ENCODE measurements at regions not wholly inside any gene's neighbourhood (a gene's known extent, or its start where the extent isn't known, plus 50 kb on each side); places are given as distances from the start of the nearest gene placed in this dataset.
"Not testable (repeated sequence)": the region's sequence is repeated elsewhere in the genome, so short reads cannot be mapped to it uniquely, and the experiment has no call there.

DNA sequence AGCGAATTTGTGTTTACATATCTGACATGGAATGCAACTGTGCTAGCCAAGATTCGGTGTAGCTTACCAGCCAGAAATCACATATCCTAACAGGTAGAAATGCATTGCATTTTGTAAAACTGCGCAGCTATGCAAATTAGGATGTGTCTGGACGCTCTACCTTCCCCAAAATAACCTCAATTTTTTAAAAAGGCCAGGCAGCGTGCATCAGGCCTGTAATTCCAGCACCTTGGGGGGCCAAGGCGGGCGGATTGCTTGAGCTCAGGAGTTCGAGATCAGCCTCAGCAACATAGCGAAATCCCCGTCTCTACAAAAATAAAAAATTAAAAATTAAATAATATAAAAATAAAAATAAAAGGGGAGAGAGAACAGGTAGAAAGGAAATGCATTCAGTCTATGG lies 305.0 kb downstream of the TYW1 start:
- DNase-seq (ENCODE audit: low read depth): no peak

DNA sequence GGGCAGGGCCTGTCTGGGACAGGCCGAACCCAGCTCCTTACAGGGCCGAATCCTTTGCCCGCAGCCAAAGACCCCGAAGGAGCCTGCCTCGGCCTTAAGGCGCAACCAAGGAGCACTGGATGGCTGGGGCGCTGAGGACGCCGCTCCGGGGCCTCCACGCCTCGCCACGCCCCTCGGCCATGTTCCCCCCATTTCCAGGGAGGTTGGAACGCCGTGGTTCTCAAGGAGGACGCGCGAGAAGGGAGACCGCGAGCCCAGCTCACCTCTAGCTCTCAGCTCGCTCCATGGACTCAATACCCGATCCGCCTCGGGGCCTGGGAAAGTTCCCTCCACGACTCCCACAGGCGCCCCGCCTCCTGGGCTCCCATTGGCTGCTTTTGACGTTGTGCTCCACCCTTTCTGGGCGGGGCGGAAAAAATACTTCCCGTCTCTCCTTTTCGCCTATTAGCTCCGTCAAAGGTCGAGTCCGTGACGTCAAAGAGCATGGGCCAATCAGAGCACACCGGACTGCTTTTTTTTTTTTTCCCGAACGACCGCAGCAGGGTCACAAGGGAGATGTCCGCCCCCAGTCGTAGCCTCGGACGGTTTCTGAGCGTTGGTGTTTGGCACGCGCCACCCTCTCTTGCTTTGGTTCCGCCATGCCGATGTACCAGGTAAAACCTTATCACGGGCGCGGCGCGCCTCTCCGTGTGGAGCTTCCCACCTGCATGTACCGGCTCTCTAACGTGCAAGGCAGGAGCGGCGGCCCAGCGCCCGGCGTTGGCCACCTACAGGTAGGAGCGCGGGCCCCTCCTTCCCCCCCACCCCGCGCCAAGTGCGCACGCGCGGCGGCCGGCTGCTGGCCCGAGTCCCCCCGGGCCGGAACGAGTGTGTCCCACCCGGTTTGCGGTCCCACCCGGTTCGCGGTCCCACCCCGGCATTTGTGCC lies 305.7 kb downstream of the TYW1 start:
- DNase-seq (ENCODE audit: low read depth): peak; percentile 98

DNA sequence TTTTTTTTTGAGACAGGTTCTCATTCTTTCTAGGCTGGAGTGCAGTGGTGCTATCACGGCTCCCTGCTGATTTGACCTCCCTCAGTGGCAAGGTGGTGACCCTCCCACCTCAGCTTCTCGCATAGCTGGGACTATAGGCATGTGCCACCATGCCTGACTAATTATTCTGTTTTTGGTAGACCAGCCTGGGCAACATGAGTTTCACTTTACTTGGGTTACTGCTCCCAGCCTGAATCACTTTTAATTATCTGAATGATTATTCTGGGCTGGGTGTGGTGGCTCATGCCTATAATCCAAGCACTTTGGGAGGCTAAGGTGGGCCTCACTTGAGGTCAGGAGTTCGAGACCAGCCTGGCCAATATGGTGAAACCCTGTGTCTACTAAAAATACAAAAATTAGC lies 308.2 kb downstream of the TYW1 start:
- not testable (repeated sequence) for DNase-seq (ENCODE audit: low read depth)

DNA sequence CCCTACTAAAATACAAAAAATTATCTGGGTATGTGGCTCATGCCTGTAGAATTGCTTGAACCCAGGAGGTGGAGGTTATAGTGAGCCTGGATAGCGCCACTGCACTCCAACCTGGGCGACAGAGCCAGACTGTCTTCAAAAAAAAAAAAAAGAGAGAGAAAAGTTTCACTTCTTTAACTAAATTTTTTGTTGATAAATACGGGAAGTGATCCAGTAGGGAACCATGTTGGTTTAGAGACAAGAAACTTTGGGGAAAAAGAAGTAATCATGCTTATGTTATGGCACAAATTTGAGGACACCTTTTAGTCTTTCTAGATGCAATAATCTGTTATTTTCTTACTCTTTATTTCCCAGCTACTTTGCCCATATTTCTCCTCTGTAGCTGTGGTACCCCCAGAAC lies 309.7 kb downstream of the TYW1 start:
- no peak for DNase-seq (ENCODE audit: low read depth)

DNA sequence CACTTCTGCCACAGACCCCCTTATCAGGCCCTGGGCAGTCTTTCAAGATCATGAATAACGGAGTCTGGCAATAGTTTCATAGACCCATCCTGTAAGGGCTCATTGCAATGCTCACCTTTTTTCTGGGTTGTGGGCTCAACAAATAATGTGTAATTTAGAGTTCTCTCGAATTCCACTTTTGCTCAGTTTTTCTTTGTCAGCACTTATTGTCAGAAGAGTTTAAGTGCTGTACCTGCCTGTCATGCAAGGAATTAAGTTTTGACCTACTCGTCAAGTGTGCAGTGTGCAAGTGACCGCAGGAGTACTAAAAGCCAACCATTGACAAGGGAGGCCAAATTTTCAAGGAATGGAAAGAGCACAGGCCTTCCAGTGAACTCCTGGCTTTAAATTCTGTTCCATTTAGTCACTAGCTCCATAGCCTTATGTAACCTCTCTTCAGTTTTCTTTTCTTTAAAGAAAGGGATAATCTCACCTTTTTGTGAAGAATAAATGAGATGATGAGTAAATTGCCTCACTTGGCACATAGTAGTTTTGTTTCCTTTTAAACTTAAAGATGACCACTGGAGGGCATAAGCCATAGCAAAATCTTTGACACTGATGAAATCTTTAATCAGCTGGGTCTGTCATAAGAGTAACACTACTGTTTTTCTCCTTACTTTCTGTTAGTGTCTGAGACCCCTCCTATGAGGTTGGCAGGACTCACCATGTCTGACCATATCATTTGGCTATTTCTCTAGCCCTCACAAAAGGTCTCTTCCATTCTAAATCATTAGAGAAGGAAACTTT lies 313.3 kb downstream of the TYW1 start:
- DNase-seq (ENCODE audit: low read depth): no peak

DNA sequence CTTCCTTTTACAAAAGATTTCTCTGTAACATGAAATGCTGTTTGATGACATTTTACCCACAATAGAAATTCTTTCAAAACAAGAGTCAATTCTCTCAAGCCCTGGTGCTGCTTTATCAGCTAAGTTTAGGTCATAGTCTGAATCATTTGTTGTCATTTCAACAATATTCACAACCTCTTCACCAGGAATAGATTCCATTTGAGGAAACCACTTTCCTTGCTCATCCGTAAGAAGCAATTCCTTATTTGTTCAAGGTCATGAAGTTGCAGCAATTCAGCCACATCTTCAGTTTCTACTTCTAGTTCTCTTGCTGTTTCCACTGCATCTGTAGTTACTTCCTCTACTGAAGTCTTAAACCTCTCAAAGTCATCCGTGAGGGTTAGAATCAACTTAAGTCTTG lies 315.3 kb downstream of the TYW1 start:
- DNase-seq (ENCODE audit: low read depth): no peak

DNA sequence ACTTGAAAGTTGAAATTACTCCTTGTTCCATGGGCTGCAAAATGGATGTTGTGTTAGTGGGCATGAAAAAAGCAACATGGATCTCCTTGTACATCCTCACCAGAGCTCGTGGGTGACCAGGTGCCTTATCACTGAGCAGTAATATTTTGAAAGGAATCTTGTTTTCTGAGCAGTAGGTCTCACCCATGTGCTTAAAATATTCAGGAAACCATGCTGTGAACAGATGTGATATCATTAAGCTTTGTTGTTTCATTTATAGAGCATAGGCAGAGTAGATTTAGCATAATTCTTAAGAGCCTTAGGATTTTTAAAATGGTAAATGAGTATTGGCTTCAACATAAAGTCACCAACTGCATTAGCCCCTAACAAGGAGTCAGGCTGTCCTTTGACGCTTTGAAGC lies 316.6 kb downstream of the TYW1 start:
- DNase-seq (ENCODE audit: low read depth): no peak

DNA sequence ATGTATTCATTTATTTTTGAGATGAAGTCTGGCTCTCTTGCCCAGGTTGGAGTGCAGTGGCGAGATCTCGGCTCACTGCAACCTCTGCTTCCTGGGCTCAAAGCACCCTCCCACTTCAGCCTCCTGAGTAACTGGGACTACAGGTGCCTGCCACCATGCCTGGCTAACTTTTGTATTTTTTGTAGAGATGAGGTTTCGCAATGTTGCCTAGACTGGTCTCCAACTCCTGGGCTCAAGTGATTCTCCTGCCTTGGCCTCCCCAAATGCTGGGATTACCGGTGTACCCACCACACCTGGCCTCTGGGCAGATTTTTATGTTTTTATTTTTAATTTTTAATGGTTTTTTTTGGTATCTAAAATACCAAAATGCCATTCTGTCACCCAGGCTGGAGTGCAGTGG lies 320.3 kb downstream of the TYW1 start:
- DNase-seq (ENCODE audit: low read depth): not testable (repeated sequence)

DNA sequence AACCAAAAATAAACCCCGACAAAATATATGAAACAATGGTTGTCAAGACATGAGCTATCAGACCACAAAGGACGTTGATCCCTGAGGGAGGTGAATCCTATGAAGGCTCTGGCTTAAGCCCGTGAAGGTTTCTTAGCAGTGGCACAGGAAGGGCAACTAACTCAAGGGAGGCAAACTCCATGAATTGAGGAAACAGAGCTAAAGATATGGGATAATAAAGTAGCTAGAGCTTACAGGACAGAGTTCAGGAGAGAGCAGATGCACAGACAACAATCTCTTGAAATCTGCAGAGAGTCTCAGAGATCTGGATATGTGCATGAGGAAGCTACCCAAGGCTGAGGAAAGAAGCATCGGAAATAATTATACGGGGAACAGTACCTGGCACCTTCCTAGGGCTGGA lies 331.6 kb downstream of the TYW1 start:
- not testable (repeated sequence) for DNase-seq (ENCODE audit: low read depth)

DNA sequence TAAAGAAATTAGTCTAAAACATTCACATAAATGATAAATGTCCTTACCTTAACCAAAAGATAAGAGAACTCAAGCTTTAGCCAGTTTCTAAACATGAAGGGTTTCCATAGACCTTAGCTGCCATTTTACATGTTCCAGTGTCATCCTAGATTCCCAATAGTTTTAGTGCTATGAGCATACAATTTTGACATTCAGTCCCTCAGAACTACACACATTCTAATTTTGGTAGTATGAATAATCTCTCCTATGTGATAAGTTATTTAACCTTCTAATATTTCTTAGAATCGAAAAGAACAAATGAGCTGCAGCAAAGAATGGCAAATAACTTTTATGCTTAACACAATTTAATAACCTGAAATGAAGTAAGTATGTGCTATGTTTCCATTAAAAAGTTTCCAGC lies 338.5 kb downstream of the TYW1 start:
- DNase-seq (ENCODE audit: low read depth): not testable (repeated sequence)

DNA sequence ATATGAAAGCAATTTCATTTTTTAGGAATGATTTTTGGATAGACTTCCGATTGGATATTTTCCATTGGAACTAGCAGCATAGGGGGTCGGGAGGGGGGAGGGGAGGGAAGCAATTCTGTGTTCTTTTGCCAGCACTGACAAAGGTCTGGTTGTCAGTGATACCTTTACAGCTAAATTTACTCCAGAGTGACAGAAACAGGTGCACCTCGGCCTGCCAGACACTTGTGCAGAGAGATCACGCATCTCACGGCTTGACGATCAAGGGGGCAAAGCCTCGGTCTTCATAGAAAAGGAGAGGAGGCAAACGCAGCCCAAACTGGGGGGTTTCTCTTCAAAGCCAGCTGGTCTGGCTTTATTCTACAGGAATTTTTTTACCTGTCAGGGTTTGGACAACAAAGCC lies 339.0 kb downstream of the TYW1 start:
- not testable (repeated sequence) for DNase-seq (ENCODE audit: low read depth)

DNA sequence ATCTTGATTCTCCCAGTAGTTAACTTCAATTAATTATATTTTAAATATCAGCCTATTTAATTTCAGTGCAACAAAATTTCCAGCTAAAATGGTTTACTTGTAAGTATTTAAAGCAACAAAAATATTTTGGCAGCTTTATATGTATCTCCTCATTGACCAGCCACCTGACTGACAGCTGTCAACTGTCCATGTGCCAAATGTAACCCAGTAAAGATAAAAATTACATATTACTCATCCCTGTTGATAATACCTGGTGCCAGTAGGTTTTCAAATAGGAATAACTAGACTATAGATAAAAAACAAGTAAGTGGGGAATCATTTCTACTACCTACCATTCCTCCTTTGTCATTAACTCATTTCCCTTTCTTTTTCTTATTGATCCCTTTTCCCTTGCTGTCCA lies 341.9 kb downstream of the TYW1 start:
- DNase-seq (ENCODE audit: low read depth): not testable (repeated sequence)

DNA sequence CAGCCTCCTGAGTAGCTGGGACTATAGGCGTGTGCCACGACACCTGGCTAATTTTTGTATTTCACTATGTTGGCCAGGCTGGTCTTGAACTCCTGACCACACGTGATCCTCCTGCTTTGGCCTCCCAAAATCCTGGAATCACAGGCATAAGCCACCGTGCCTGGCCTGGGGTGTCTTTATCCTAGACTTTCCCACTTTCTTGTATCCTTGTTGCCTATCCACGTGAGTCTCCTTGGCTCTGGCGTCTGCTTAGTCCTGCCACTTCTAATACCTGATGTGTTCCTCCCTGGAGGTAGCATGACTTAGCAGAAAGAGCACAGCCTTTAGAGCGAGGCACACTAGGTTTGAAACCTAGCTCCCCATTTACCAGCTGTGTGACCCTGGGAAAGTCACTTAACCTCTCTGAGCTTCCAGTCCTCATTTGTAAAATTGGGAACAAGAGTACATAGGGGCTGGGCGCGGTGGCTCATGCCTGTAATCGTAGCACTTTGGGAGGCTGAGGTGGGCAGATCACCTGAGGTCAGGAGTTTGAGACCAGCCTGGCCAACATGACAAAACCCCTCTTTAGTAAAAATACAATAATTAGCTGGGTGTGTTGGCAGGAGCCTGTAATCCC lies 344.6 kb downstream of the TYW1 start:
- DNase-seq (ENCODE audit: low read depth): no peak

DNA sequence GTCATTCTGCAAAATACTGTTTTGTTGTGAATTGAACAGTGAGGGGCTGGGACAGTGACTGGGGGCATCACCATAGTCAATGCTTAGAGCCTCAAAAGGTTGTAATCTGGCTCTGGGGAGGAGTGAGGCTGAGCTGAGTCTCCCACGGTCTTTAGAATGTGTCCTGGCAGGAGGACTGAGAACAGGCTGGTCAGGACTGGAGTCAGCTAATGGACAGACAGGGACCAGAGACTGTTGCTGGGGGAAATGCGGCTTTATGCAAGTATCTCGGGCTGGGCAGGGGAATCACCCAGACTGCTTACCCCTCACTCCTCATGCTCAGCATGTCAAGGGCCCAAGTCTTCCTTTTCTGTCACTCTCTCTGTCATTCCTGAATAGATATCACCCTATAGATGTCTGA lies 346.5 kb downstream of the TYW1 start:
- no peak for DNase-seq (ENCODE audit: low read depth)

DNA sequence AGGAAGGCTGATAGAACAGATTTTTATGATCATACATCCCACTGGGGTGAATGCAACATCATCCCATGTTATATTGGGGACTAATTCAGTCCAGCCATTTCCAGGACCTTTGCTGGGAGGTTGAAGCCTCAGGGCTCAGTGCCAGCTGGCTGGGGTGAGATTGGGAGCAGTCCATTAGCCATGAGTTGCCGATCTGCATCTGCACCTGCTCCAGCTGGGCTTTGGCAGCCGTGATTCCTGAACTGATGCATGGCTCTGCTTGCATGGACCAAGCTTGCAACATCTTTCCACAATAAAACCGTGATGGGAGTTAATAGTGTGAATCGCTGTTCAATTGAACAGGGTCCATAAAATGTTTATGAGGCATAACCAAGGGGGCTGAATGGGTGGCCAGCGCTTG lies 346.9 kb downstream of the TYW1 start:
- no peak for DNase-seq (ENCODE audit: low read depth)

DNA sequence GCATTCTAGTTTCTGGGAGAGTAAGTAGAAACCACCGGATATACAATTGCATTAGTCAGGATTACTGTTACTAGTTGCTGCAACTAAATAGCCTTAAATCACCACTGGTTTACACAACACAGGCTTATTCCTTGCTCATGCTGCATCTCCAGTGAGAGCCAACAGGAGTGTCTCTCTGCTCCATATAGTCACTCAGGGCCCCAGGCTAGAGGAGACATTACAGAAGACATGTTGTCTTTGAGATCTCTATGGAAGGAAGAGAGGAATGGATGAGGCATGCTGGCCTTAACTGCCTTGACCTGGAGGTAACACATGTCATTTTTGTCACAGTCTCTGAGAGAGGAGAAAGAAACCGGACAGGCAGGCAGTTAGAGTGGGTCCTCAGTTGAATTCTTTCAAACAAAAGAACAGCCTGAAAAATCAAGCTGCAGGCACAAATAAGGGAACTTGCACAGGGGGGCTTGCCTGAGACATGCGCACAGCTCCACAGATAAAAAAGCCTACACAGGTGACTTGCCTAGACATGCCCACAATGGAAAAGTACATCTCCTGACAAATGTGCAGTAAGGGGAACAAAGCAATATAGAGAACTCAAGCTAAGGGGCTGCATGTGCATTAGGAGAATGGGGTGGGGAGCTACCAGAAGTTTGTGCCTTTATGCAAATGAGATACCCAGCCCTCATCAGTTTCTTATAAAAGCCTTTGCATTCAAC lies 348.0 kb downstream of the TYW1 start:
- DNase-seq (ENCODE audit: low read depth): no peak

DNA sequence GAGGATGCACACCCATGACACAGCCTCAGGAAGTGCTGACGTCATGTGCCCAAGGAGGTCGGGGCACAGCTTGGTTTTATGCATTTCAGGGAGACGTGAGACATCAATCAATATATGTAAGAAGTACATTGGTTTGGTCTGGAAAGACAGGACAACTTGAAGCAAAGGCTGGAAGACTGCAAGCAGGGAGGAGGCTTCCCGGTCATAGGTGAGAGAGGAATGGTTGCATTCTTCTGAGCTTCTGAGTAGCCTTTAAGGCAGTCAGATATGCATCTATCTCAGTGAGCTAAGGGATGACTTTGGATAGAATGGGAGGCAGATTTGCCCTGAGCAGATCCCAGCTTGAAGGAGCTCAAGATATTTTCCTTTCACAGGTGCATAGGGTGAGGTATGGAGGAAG lies 349.5 kb downstream of the TYW1 start:
- DNase-seq (ENCODE audit: low read depth): no peak

DNA sequence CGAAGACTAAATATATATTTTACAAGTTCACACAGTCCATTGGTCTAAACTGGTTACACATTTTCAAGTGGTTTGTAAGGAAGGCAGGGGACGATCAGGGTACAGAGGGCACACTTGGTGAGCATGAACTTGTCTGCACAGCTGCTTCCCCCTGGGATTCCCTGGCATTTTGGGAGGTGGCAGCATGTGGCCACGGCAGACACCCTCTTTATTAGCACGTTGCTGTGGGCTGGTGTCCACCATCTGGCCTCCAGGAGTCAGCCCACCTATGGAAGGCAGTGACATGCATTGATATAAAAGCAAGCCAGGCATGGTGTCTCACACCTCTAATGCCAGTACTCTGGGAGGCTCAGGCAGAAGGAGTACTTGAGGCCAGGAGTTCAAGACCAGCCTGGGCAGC lies 350.2 kb downstream of the TYW1 start:
- DNase-seq (ENCODE audit: low read depth): no peak

DNA sequence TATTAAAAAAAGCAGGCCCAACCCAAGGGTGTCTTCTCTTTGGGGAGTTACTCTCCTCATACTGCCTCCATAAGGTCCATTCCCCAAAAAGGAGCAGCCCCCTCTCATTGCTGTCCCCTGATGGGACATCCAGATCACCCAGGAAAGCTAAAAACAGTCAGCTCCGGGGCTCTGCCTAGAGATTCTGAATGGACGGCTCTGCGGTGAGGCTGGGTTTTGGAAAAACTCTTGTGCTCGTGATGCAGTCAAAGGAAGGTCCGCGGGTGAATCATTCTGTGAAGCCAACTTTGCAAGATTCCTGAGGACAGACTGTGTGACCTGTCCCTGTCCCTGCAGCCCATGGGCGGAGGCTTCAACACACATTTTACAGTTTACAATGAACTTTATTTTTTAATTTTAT lies 351.5 kb downstream of the TYW1 start:
- no peak for DNase-seq (ENCODE audit: low read depth)

DNA sequence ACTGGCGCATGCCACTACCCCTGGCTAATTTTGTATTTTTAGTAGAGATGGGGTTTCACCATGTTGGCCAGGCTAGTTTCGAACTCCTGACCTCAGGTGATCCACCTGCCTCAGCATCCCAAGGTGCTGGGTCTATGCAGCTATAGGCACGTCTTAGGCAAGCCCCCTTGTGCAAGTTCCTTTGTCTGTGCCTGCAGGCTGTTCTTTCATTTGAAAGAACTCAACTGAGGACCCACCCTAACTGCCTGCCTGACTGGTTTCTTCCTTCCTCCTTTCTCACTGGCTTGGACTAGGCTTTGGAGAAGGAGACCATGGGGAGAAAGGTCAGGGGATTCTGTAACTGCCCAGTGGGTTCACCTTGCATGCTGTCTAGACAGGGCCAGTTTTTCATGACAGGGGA lies 361.0 kb downstream of the TYW1 start:
- DNase-seq (ENCODE audit: low read depth): not testable (repeated sequence)

DNA sequence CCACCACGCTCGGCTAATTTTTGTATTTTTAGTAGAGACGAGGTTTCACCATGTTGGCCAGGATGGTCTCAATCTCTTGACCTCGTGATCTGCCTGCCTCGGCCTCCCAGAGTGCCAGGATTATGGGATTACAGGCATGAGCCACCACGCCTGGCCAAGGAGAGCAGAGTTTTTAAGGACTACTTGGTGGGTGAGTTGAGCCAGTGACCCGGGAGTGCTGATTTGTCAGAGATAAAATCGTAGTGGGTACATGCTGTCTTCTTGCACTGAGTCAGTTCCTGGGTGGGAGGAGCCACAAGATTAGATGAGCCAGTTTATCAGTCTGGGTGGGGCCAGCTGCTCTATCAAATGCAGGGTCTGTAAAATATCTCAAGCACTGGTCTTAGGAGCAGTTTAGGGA lies 361.7 kb downstream of the TYW1 start:
- DNase-seq (ENCODE audit: low read depth): not testable (repeated sequence)

DNA sequence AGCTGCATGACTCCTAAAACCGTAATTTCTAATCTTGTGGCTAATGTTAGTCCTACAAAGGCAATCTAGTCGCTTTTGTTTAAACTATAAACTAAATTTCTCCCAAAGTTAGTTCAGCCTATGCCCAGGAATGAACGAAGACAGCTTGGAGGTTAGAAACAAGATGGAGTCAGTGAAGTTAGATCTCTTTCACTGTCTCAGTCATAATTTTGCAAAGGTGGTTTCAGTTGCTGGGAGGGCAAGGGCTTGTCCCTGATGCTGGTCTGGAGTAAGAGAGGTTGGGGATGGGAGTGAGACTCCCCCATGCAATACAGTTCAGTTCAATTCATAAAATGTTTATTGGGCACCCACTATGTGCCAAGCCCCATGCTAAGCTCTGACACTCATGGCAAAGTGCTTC lies 362.1 kb downstream of the TYW1 start:
- not testable (repeated sequence) for DNase-seq (ENCODE audit: low read depth)

Data from stimulated activated CD8-positive, alpha-beta memory T cell treated with anti-CD3 and anti-CD28 coated beads, Interleukin-15, amount 100 ng/mL, for 1 hour (primary cell).